OCI-LY1 (cell line): ENCODE measurements at regions not wholly inside any gene's neighbourhood (a gene's known extent, or its start where the extent isn't known, plus 50 kb on each side); places are given as distances from the start of the nearest gene placed in this dataset.

Source experiments
- H2AFZ ChIP-seq: fragments of 200-600 bp; sonication (generic), shearing (Covaris generic); 2 replicates; pipeline ENCODE4 v1.6.0; 2014; ENCODE audit warnings: antibody characterized with exemption, mild to moderate bottlenecking, low read length
- H3F3A ChIP-seq: fragments of 200-600 bp; sonication (generic), shearing (Covaris generic); 2 replicates; pipeline ENCODE4 v1.6.0; 2014; ENCODE audit warnings: mild to moderate bottlenecking, antibody characterized with exemption, low read length, moderate library complexity; ENCODE audit not compliant: insufficient read depth
- H3K27ac ChIP-seq: fragments of 200-600 bp; sonication (generic); 2 replicates; pipeline ENCODE4 v1.5.1; 2014; ENCODE audit warnings: low read length, mixed run types, mild to moderate bottlenecking, low read depth; ENCODE audit not compliant: poor library complexity, severe bottlenecking
- H3K27me3 ChIP-seq: fragments of 200-600 bp; sonication (generic); 2 replicates; pipeline ENCODE4 v1.6.0; 2014; ENCODE audit warnings: antibody characterized with exemption, mild to moderate bottlenecking, low read length, moderate library complexity; ENCODE audit not compliant: insufficient read depth
- H3K36me3 ChIP-seq: fragments of 200-600 bp; sonication (generic); 2 replicates; pipeline ENCODE4 v1.6.1; 2014; ENCODE audit warnings: mild to moderate bottlenecking, antibody characterized with exemption, low read length, moderate library complexity, mixed read lengths; ENCODE audit not compliant: insufficient read depth
- H3K4me1 ChIP-seq: fragments of 200-600 bp; sonication (generic); 2 replicates; pipeline ENCODE4 v1.5.1; 2014; ENCODE audit warnings: mild to moderate bottlenecking, low read length, moderate library complexity; ENCODE audit not compliant: insufficient read depth, severe bottlenecking
- H3K4me2 ChIP-seq: fragments of 200-600 bp; sonication (generic), shearing (Covaris generic); 2 replicates; pipeline ENCODE4 v1.6.1; 2014; ENCODE audit warnings: low read length
- H3K4me3 ChIP-seq: fragments of 200-600 bp; sonication (generic); 2 replicates; pipeline ENCODE4 v1.5.1; 2014; ENCODE audit warnings: low read length, low read depth, mild to moderate bottlenecking, mixed read lengths; ENCODE audit not compliant: poor library complexity, severe bottlenecking
- H3K79me2 ChIP-seq: fragments of 200-600 bp; shearing (Covaris generic); 2 replicates; pipeline ENCODE4 v1.6.1; 2016; ENCODE audit warnings: mixed run types, low read length, mixed read lengths; ENCODE audit not compliant: insufficient read depth
- H3K9ac ChIP-seq: fragments of 200-600 bp; sonication (generic), shearing (Covaris generic); 2 replicates; pipeline ENCODE4 v1.6.1; 2014; ENCODE audit warnings: mild to moderate bottlenecking, low read length, mixed read lengths
- H3K9me2 ChIP-seq: fragments of 200-600 bp; sonication (generic), shearing (Covaris generic); 2 replicates; pipeline ENCODE4 v1.6.1; 2014; ENCODE audit warnings: low read depth, mild to moderate bottlenecking, low read length, mixed read lengths
- H3K9me3 ChIP-seq: fragments of 200-600 bp; shearing (Covaris generic); 2 replicates; pipeline ENCODE4 v1.6.1; 2014; ENCODE audit warnings: low read length, mixed read lengths
- H4K20me1 ChIP-seq: fragments of 200-600 bp; sonication (generic), shearing (Covaris generic); 2 replicates; pipeline ENCODE4 v1.6.0; 2016; ENCODE audit warnings: mild to moderate bottlenecking, low read length; ENCODE audit not compliant: insufficient read depth
- CTCF ChIP-seq: fragments of 200-600 bp; sonication (generic), shearing (Covaris generic); IDR thresholded peaks from 2 replicates; pipeline ENCODE4 v1.5.1; 2017; ENCODE audit warnings: mild to moderate bottlenecking, antibody characterized with exemption, low read length, moderate library complexity, mixed read lengths
- EZH2 ChIP-seq: fragments of 200-600 bp; sonication (generic), shearing (Covaris generic); IDR thresholded peaks from 2 replicates; pipeline ENCODE4 v1.8.0; 2017; ENCODE audit warnings: borderline replicate concordance, mixed run types, mild to moderate bottlenecking, antibody characterized with exemption, low read length, moderate library complexity, mixed read lengths

- Histone ChIP-seq H3K4me3 (no peak overlapping the region), H3K27me3 (no peaks in the 10 kb centered on the region), H3K9me3 (no peaks in the 10 kb centered on the region), H3F3A (no peaks in the 10 kb centered on the region), H3K9me2 (no peaks in the 10 kb centered on the region), H3K9ac (no peak overlapping the region), H3K4me2 (no peak overlapping the region), H3K79me2 (no peaks in the 10 kb centered on the region), H4K20me1 (no peaks in the 10 kb centered on the region), H3K4me1 (no peaks in the 10 kb centered on the region), H3K36me3 (no peaks in the 10 kb centered on the region), H3K27ac (no peak overlapping the region), H2AFZ (no peak overlapping the region)
- TF ChIP-seq CTCF (no peak), EZH2 (no peak)
Measured at GRCh38 chr2:129753261-129753660, 226.2 kb upstream of the RAB6C start.

- no peaks in the 10 kb centered on the region for H3K27me3 ChIP-seq
- H3K36me3 ChIP-seq, result no peaks in the 10 kb centered on the region
- H3K4me2 ChIP-seq, result no peak overlapping the region
- no peaks in the 10 kb centered on the region for H3F3A ChIP-seq
- TF ChIP-seq CTCF (no peak), EZH2 (no peak)
- no peaks in the 10 kb centered on the region for H3K79me2 ChIP-seq
- H4K20me1 ChIP-seq, result no peaks in the 10 kb centered on the region
- no peak overlapping the region for H2AFZ ChIP-seq
- H3K9me3 ChIP-seq, result no peaks in the 10 kb centered on the region
- no peaks in the 10 kb centered on the region for H3K9me2 ChIP-seq
- H3K4me3 ChIP-seq, result no peak overlapping the region
- H3K4me1 ChIP-seq, result no peaks in the 10 kb centered on the region
- H3K9ac ChIP-seq, result no peak overlapping the region
- no peak overlapping the region for H3K27ac ChIP-seq
Measured at GRCh38 chr2:129754421-129754820, 225.0 kb upstream of the RAB6C start.

- H3K9me3 ChIP-seq, result no peaks in the 10 kb centered on the region
- no peaks in the 10 kb centered on the region for H3K36me3 ChIP-seq
- H3K4me3 ChIP-seq, result no peak overlapping the region
- H2AFZ ChIP-seq, result no peak overlapping the region
- H3K79me2 ChIP-seq, result no peaks in the 10 kb centered on the region
- no peaks in the 10 kb centered on the region for H4K20me1 ChIP-seq
- H3F3A ChIP-seq, result no peaks in the 10 kb centered on the region
- H3K9me2 ChIP-seq, result no peaks in the 10 kb centered on the region
- no peak overlapping the region for H3K4me2 ChIP-seq
- no peaks in the 10 kb centered on the region for H3K27me3 ChIP-seq
- no peaks in the 10 kb centered on the region for H3K4me1 ChIP-seq
- TF ChIP-seq EZH2 (no peak), CTCF (no peak)
- no peak overlapping the region for H3K27ac ChIP-seq
- H3K9ac ChIP-seq, result no peak overlapping the region
Measured at GRCh38 chr2:129754831-129755230, 224.6 kb upstream of the RAB6C start.
